SK-N-SH treated with all-trans-retinoic acid at 6 μM for 48 hours (cell line): ENCODE measurements at regions not wholly inside any gene's neighbourhood (a gene's known extent, or its start where the extent isn't known, plus 50 kb on each side); places are given as distances from the start of the nearest gene placed in this dataset.

Experiments
- BACH2 ChIP-seq: fragments of 250-450 bp; sonication (Bioruptor Pico); IDR thresholded peaks from 2 replicates; pipeline ENCODE4 v1.9.0; 2021; ENCODE audit warnings: mild to moderate bottlenecking, borderline replicate concordance
- ISL1 ChIP-seq: fragments of 250-450 bp; sonication (Bioruptor Pico); IDR thresholded peaks from 2 replicates; pipeline ENCODE4 v2.1.2; 2022; ENCODE audit warnings: mild to moderate bottlenecking, moderate library complexity
- RARB ChIP-seq: fragments of 250-450 bp; sonication (Bioruptor Pico); IDR thresholded peaks from 2 replicates; pipeline ENCODE4 v1.8.0; 2021; ENCODE audit warnings: mild to moderate bottlenecking, moderate library complexity
- SNAI2 ChIP-seq: fragments of 250-450 bp; sonication (Bioruptor Pico); IDR thresholded peaks from 2 replicates; pipeline ENCODE4 v1.5.0; 2020; ENCODE audit warnings: mild to moderate bottlenecking, moderate library complexity
- ZC3H10 ChIP-seq: fragments of 250-450 bp; sonication (Bioruptor Pico); IDR thresholded peaks from 2 replicates; pipeline ENCODE4 v1.5.1; 2021; ENCODE audit warnings: mild to moderate bottlenecking, moderate library complexity
- ZNF565 ChIP-seq: fragments of 450-650 bp; formaldehyde crosslinking; conservative IDR thresholded peaks from 2 replicates; pipeline ENCODE4 v1.5.0; 2020; ENCODE audit warnings: low read depth, mild to moderate bottlenecking, moderate library complexity
- ZNF70 ChIP-seq: fragments of 450-650 bp; formaldehyde crosslinking; IDR thresholded peaks from 2 replicates; pipeline ENCODE4 v1.5.0; 2020; ENCODE audit warnings: mild to moderate bottlenecking, moderate library complexity
- ZNF8 ChIP-seq: fragments of 450-650 bp; formaldehyde crosslinking; IDR thresholded peaks from 2 replicates; pipeline ENCODE4 v1.5.0; 2020; ENCODE audit warnings: mild to moderate bottlenecking, moderate library complexity
- TF ChIP-seq, protein P1 (sequence below): fragments of 250-450 bp; sonication (Bioruptor Pico); IDR thresholded peaks from 2 replicates; pipeline ENCODE4 v1.5.1; 2020; ENCODE audit warnings: low read depth, mild to moderate bottlenecking, moderate library complexity
- TF ChIP-seq, protein P2 (sequence below): fragments of 250-450 bp; sonication (Bioruptor Pico); IDR thresholded peaks from 2 replicates; pipeline ENCODE4 v1.8.0; 2020; ENCODE audit warnings: mild to moderate bottlenecking, moderate library complexity, borderline replicate concordance
- TF ChIP-seq, protein P3 (sequence below): fragments of 250-450 bp; sonication (Bioruptor Pico); IDR thresholded peaks from 2 replicates; pipeline ENCODE4 v1.5.1; 2021; ENCODE audit warnings: mild to moderate bottlenecking, moderate library complexity

GRCh38 chr4:161248880-161249279 is 914.9 kb downstream of the FSTL5 start:
- TF ChIP-seq, protein P1, sequence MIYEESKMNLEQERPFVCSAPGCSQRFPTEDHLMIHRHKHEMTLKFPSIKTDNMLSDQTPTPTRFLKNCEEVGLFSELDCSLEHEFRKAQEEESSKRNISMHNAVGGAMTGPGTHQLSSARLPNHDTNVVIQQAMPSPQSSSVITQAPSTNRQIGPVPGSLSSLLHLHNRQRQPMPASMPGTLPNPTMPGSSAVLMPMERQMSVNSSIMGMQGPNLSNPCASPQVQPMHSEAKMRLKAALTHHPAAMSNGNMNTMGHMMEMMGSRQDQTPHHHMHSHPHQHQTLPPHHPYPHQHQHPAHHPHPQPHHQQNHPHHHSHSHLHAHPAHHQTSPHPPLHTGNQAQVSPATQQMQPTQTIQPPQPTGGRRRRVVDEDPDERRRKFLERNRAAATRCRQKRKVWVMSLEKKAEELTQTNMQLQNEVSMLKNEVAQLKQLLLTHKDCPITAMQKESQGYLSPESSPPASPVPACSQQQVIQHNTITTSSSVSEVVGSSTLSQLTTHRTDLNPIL, result no peak
- TF ChIP-seq ZNF8 (CRISPR knock-in tag), result no peak
- no peak for TF ChIP-seq ZNF70 (CRISPR knock-in tag)
- TF ChIP-seq ZC3H10, result no peak
- TF ChIP-seq, protein P2, sequence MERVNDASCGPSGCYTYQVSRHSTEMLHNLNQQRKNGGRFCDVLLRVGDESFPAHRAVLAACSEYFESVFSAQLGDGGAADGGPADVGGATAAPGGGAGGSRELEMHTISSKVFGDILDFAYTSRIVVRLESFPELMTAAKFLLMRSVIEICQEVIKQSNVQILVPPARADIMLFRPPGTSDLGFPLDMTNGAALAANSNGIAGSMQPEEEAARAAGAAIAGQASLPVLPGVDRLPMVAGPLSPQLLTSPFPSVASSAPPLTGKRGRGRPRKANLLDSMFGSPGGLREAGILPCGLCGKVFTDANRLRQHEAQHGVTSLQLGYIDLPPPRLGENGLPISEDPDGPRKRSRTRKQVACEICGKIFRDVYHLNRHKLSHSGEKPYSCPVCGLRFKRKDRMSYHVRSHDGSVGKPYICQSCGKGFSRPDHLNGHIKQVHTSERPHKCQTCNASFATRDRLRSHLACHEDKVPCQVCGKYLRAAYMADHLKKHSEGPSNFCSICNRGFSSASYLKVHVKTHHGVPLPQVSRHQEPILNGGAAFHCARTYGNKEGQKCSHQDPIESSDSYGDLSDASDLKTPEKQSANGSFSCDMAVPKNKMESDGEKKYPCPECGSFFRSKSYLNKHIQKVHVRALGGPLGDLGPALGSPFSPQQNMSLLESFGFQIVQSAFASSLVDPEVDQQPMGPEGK (CRISPR knock-in tag), result no peak
- TF ChIP-seq, protein P3, sequence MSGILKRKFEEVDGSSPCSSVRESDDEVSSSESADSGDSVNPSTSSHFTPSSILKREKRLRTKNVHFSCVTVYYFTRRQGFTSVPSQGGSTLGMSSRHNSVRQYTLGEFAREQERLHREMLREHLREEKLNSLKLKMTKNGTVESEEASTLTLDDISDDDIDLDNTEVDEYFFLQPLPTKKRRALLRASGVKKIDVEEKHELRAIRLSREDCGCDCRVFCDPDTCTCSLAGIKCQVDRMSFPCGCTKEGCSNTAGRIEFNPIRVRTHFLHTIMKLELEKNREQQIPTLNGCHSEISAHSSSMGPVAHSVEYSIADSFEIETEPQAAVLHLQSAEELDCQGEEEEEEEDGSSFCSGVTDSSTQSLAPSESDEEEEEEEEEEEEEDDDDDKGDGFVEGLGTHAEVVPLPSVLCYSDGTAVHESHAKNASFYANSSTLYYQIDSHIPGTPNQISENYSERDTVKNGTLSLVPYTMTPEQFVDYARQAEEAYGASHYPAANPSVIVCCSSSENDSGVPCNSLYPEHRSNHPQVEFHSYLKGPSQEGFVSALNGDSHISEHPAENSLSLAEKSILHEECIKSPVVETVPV, result no peak
- no peak for TF ChIP-seq ISL1 (CRISPR knock-in tag)
- no peak for TF ChIP-seq ZNF565 (CRISPR knock-in tag)
- TF ChIP-seq RARB (CRISPR knock-in tag), result no peak
- TF ChIP-seq BACH2, result no peak
- TF ChIP-seq SNAI2, result no peak
